Astrocyte of the cerebellum (primary cell): ENCODE measurements at regions not wholly inside any gene's neighbourhood (a gene's known extent, or its start where the extent isn't known, plus 50 kb on each side); places are given as distances from the start of the nearest gene placed in this dataset.
A peak's percentile ranks its signal among the peaks of the same experiment; 100 is the strongest.

Experiments
- DNase-seq: peaks from one replicate; pipeline ENCODE4 v3.0.0-alpha.2; 2011; ENCODE audit warnings: low read depth
- H3K4me3 ChIP-seq: 2 replicates; pipeline ENCODE4 v1.5.1; 2011; ENCODE audit warnings: mild to moderate bottlenecking, low read depth, low read length, moderate library complexity
- CTCF ChIP-seq: IDR thresholded peaks from 2 replicates; pipeline ENCODE4 v1.5.1; 2012; ENCODE audit warnings: low read length, low read depth, moderate library complexity, mild to moderate bottlenecking; ENCODE audit errors: missing control alignments
- in situ Hi-C: cut with HindIII; loops from 2 replicates; pipeline ENCODE4 v1.10.0; 2017; ENCODE audit warnings: low sequenced_read_pairs

DNA sequence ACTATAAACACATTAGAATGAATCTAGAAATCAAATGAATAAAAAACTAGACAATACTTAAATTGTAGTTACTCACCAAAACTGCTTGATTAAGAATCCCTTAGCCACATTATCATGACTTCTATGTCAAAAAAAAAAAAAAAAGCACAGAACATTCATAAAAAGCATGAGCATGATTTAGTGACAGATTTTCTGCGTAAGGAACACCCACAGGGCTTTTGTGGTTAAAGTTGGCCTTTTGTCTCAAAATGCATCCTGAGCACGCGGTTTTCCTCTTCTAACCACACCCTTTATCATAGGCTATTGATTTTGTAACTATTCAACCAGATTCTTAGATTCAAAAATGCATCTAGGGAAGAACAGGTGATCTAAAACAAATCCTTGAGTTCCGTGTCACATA, 334.0 kb upstream of the NR2F2 start:
- H3K4me3 ChIP-seq = no peak overlapping the region
- peak; percentile 35 for DNase-seq
- no peak for TF ChIP-seq CTCF
- in situ Hi-C loops = no loop called here

GRCh38 chr15:95998935-95999334, 331.6 kb upstream of the NR2F2 start:
- TF ChIP-seq CTCF = no peak
- in situ Hi-C loops = no loop called here
- no peak overlapping the region for H3K4me3 ChIP-seq
- no peak for DNase-seq

GRCh38 chr15:96002890-96003859, 327.3 kb upstream of the NR2F2 start:
- no peak for TF ChIP-seq CTCF
- DNase-seq = no peak
- H3K4me3 ChIP-seq = no peak overlapping the region
- in situ Hi-C loops = no loop called here

- H3K4me3 ChIP-seq = no peak overlapping the region
- in situ Hi-C loops = no loop called here
- no peak for DNase-seq
- no peak for TF ChIP-seq CTCF
Measured at GRCh38 chr15:96005906-96006305, 324.6 kb upstream of the NR2F2 start.

- in situ Hi-C loops = no loop called here
- H3K4me3 ChIP-seq = no peak overlapping the region
- no peak for TF ChIP-seq CTCF
- DNase-seq = no peak
Measured at GRCh38 chr15:96011136-96011535, 319.4 kb upstream of the NR2F2 start.

DNA sequence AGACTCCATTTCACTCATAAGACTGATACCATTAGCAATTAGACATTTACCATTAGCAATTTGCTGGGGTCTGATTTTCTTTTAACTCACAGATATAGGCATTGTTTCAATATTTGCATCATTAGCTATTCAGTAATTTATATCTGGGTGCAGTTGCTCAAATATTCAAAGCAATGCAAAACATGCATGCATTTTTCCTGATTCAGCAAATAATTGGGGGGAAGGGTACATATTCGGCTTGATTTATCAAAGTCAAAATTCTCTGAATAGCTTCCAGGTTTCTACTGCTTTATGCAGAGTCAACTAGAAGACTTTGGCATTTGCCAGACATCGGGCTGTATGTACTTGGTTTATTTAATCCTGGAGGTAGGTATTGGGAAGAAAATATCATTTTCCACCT, 315.6 kb upstream of the NR2F2 start:
- TF ChIP-seq CTCF = no peak
- no peak for DNase-seq
- in situ Hi-C loops = no loop called here
- H3K4me3 ChIP-seq = no peak overlapping the region
